Right ventricle myocardium superior (tissue), 1 donor: ENCODE measurements at regions not wholly inside any gene's neighbourhood (a gene's known extent, or its start where the extent isn't known, plus 50 kb on each side); places are given as distances from the start of the nearest gene placed in this dataset.
"Not testable (repeated sequence)": the region's sequence is repeated elsewhere in the genome, so short reads cannot be mapped to it uniquely, and the experiment has no call there.

Experiments used
- ATAC-seq: fragments of 200-7000 bp; cut with Tn5 transposase; one replicate; pipeline ENCODE4 v1.9.1; 2020; ENCODE audit warnings: mild to moderate bottlenecking; ENCODE audit not compliant: poor library complexity
- DNase-seq: peaks from one replicate; pipeline ENCODE4 v3.0.0-alpha.2; 2020
- intact Hi-C: fragments of 100-400 bp; cut with DNase I; formaldehyde crosslinking; loops from one replicate; pipeline ENCODE4 v1.11.2; 2022
- donor health status: DM: no; HTN: yes; CAD: no; lungs with severe emphysema.

GRCh38 chr4:114034189-114034588 lies 54.7 kb upstream of the ARSJ start:
- DNase-seq: no peak
- no peak for ATAC-seq
- intact Hi-C loops: no loop called here

DNA sequence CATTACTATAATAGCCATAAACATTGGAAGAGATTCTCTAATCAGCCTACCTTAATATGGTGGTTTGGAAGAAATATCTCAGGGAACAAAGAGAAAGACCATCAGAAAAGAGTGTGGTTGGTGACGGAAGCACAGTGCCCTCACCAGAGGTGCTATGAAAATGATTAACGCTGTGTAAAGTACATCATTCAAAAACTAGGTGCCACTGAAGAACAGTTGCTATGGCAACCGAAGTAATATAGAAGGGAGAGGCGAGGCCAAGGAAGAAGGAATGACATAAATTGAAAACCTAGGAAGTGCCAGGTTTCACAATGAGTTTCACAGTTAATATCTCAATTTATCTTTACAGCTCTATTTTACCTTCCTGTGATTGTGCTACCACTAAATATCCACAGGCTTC lies 57.0 kb upstream of the ARSJ start:
- intact Hi-C loops: no loop called here
- DNase-seq (no peak), ATAC-seq (no peak)

DNA sequence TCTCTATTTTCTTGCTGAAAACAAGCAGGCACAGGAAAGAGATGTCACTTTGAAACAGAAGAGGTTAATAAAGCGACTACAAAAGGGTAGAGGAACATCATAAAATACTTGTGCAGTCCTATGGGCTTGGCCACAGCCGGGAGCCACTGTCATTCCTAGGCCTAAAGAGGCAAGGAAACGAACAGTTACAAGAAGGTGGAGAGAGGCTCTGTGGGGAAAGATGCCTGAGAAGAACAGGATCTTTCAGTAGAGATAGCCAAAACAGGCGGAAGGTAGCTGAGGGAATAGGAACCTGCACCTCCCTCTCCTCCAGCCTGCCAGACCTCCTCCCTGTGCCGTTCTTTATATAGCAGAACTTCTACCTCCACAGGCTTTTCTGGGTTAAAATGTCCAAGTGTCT lies 57.4 kb upstream of the ARSJ start:
- ATAC-seq (no peak), DNase-seq (no peak)
- intact Hi-C loops: no loop called here

DNA sequence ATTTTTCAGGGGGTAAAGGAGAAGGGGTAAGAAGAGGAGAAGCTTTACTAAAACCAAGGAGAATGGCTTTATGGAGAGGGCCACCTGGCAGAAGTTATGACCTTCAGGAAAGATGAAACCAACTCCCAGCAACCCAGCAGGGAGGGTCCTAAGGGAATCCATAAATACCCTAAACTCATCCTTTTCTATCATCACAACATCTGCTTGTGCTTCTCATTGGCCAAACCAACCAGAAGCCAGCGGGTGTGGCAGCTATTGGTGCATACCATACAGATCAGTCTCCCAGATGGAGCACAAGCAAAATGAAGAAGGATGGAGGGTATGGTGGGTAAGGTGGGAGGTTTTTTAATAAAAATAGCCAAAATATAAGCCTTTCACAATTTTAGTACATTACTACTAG lies 58.5 kb upstream of the ARSJ start:
- intact Hi-C loops: no loop called here
- DNase-seq (no peak), ATAC-seq (no peak)

DNA sequence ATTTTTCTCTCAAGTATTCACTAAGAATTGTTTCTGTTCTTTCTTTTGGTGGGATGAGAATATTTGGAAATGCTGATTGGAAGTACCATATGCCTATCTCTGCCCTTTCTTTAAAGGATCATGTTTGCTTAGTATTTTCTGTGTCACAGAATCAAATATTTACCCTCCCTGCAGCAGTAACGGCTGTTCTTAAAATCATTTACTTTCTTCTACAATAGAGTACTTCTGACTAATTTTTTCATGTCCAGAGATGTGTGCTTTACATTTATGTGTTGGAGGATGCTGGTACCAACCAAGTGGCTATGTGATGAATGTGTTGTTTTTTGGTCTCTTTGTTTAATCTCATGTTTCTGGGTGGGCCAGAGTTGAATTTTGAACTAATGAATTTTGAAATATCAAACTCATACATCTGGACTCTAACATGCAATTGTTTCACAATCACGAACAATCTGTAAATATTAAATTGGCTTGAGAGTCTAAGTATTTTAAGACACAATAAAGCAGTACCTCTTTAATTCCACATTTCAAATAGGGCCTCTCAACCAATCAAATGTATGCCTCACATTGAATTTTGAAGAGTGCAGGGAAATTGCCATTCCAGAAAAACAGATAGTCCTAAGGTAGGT lies 59.4 kb upstream of the ARSJ start:
- ATAC-seq: no peak
- intact Hi-C loops: no loop called here
- DNase-seq: no peak

DNA sequence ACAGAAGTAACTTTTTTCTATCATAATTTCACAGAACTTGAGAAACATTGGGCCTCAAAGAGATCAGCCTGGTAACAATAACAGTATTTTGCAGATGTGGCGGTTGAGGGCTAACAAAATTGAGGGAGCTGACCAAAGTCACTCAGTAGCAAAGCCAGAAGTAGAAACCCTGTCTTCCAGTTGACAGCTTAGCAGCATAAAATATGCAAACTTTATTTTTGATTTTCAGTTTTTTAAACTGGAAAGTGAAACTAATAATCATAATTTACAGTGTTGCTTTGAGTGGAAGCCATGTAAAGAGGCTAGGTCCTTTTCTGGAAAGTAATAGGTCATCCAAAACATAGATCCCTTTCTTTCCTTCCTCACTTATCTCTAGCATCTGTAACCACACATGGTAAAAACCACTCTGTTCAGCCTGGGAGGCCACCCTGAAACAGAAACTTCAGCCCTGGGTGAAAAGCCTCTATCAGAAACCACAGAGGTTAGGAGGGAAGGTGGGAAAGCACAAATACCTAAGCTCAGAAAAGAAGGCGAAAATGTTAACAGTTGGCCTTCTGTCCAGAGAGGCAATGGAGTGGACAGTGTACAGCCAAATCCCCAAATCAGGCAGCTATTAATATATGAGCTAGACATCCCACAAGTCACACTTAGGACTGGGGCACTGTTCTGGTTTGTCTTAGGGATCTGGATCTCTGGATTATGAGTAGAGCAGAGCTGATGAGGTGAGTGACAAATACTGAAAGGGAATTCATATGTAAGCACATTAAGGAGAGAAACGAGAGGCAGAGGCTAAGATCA lies 61.1 kb upstream of the ARSJ start:
- DNase-seq (no peak), ATAC-seq (no peak)
- intact Hi-C loops: no loop called here

- no peak for ATAC-seq
- intact Hi-C loops: no loop called here
These were observed 61.6 kb upstream of the ARSJ start for GRCh38 chr4:114041117-114041475.

DNA sequence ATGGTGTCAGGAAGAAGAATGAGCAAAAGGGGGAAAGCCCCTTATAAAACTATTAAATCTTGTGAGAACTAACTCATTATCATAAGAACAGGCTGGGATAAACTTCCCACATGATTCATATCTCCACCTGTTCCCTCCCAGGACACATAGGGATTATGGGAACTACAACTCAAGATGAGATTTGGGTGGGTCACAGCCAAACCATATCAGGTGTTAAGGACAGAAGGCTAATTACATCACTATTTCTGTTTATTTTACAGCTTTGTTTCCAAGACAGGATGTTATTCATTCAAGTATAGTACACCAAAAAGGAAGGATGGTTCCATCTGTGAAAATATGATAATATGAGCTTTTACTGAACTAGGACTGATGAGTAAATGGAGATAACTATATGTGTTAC lies 63.7 kb upstream of the ARSJ start:
- intact Hi-C loops: no loop called here
- DNase-seq (no peak), ATAC-seq (no peak)

More at GRCh38 chr4:114041117-114041475, 61.6 kb upstream of the ARSJ start:
- no peak for DNase-seq

- DNase-seq, intact Hi-C loops, ATAC-seq: not testable (repeated sequence)
These were observed 64.9 kb upstream of the ARSJ start for GRCh38 chr4:114044351-114044750.

- DNase-seq (no peak), ATAC-seq (no peak)
- intact Hi-C loops: no loop called here
These were observed 66.9 kb upstream of the ARSJ start for GRCh38 chr4:114046331-114046730.

DNA sequence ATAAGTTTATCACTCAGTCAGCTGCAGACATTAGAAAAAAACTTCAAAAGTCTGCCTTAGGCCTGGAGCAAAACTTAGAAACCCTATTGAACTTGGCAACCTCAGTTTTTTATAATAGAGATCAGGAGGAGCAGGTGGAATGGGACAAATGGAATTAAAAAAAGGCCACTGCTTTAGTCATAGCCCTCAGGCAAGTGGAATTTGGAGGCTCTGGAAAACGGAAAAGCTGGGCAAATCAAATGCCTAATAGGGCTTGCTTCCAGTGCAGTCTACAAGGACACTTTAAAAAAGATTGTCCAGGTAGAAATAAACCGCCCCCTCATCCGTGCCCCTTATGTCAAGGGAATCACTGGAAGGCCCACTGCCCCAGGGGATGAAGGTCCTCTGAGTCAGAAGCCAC lies 68.7 kb upstream of the ARSJ start:
- DNase-seq, intact Hi-C loops, ATAC-seq: not testable (repeated sequence)

DNA sequence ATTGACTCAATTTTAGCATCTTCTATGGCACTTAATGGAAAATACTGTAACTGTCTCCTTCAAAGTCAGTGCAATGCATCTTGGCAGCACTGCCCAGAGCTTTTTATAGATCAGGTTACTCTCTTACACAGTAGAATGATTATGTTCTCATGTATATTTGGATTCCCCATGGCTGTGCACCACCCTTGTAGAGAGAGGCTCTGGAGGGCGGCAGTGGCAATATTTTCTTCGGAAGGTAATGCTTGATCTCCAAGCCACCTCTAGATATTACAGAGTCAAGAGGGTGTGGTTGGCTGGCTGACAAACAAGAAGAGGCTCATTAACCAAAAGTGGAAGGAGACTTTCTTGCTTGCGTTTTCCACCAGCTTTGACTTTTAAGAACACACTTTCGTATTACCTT lies 72.8 kb upstream of the ARSJ start:
- ATAC-seq (peak; percentile 65), DNase-seq (no peak)
- intact Hi-C loops: no loop called here

DNA sequence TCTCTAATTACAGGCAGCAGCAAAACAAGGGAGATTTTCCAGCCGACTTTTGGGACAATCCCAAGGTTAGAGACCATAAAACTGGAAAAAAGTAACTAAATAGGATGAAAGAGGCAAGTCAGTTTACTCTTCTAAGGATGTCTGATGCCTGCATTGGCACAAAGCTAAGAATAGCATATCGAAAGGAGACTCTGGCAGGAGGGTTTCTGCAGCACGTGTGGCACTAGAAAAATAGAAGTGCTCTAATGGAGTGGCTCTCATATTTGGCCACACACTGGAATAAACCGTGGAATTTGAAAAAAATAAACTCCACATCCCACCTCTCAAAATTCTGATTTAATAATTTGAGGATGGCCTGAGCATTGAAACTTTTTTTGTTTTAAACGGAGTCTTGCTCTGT lies 77.2 kb upstream of the ARSJ start:
- intact Hi-C loops: no loop called here
- no peak for DNase-seq
- no peak for ATAC-seq

DNA sequence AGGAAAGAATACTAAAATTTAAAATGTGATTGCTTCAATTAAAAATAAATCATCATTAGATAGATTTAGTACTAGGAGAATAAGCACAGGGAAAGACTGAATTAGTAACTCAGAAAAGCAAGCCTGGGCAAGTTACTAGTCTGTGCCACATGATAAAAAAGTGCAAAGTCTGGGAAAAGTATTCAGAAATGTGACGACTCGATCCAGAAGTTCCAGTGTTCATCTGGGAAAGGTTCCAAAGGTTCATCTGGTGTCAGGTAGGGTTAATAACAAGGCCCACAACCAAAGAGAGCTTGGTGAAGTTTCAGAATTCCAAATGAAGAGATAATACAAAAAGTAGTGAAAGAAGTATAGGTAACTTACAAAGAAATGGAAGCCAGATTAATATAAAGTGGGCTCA lies 78.3 kb upstream of the ARSJ start:
- DNase-seq (no peak), ATAC-seq (no peak)
- intact Hi-C loops: no loop called here

- intact Hi-C loops: no loop called here
These were observed 83.1 kb upstream of the ARSJ start for GRCh38 chr4:114062499-114062898.

GRCh38 chr4:114072781-114073180 lies 93.3 kb upstream of the ARSJ start:
- intact Hi-C loops: loop anchor here (10.0 kb wide), 1 partner anchor 678 kb away; no protein-coding TSS in a partner anchor
- ATAC-seq (no peak), DNase-seq (no peak)

More at GRCh38 chr4:114062499-114062898, 83.1 kb upstream of the ARSJ start:
- ATAC-seq (no peak), DNase-seq (no peak)

DNA sequence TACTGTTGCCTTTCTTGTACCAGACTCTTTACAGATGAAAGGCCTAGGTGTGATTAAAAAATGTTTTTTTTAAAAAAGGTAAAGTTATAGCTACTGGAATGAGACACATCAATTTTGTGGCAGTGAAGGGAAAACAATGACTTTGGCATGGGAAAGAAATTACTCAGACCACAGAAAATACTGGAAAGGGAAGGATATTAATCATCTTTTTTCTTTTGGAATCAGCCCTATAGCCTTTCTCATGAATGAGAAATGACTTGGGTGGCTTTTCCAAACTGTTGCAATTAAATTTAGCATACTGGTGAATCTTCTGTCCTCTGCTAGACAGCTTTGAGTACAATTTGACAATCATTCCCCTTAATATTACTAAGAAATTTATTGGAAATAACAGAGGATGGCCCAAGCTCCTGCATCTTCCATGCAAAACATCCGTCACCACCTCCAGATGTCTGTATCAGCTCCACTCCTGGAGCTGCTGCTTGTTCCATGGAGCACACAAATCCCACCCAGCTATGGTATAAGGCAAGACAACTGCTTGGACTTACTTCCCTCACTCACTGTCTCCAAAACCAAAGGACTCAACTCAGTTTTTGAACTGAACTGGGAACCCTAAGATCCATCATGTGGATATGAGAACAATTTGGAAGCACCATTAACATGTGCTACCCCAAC lies 97.6 kb upstream of the ARSJ start:
- intact Hi-C loops: loop anchor here (10.0 kb wide), 1 partner anchor 682 kb away; no protein-coding TSS in a partner anchor
- ATAC-seq (no peak), DNase-seq (no peak)

- intact Hi-C loops: loop anchor here (10.0 kb wide), 1 partner anchor 683 kb away; no protein-coding TSS in a partner anchor
- ATAC-seq: no peak
- DNase-seq: no peak
These were observed 98.2 kb upstream of the ARSJ start for GRCh38 chr4:114077610-114078009.

- ATAC-seq: no peak
- intact Hi-C loops: loop anchor here (10.0 kb wide), 1 partner anchor 684 kb away; no protein-coding TSS in a partner anchor
- no peak for DNase-seq
These were observed 99.2 kb upstream of the ARSJ start for GRCh38 chr4:114078636-114079035.

DNA sequence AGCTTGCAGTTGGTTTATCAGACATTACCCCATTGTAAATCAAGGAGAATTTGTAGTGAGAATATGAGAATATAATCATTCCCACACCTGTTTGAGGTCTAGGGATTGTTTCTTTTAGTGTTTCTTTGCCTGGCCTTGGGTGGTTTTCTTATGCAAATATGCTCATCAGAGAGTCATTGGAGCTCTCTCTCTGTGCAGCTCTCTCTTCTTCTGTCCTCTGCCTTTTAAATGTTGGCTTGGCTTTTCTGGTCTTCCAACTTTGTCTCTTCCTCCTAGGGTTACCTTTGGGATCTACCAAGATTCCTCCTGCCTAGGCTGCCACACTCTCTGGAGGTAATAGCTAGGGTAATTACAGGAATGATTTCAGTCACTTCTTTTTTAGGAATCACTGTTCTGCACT lies 102.3 kb upstream of the ARSJ start:
- intact Hi-C loops: no loop called here
- DNase-seq: no peak
- ATAC-seq: no peak
